ENCODE measurements at regions not wholly inside any gene's neighbourhood (a gene's known extent, or its start where the extent isn't known, plus 50 kb on each side); places are given as distances from the start of the nearest gene placed in this dataset.

DNA sequence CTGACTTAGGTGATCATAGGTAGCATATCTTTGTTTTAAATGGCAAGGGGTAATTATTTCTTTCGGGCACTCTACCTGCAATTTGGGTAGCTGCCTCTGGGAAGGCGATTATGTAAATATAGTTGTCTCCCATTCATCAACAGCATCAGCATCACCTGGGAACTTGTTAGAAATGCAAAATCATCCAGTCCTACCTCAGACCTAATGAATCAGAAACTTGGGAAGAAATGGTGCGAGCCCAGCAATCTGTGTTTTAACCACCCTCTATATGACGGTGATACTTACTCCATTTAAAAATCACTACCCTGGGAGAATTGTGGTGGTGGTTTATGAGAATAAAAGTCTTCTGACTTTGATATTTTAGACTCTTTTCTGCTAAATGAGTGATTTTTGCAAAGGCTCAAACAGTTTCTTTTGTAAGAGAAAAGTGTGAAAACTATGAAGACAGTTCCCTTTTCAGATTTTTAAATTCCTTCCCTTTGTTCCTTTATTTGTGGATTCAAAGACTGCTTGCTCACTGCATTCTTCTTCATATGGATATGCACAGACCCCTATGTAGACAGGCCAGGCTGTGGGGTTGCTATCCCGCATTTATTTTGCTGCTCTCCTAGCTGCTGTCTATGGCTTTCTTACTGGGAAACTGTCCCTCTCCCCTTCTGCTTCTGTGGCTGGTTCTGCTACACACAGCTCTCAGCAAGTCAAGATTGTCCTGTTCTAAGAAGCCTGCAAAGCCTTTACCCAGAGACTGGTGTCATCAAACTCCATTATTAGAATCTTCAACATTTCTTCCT, 365.3 kb downstream of the RNF144B start:
- POLR2A ChIA-PET, result no interaction called here
- no TSS peak for BruUV-seq (replicated peaks)
- intact Hi-C loops (cut with micrococcal nuclease), result no loop called here
- no peak overlapping the region for H3K27ac Mint-ChIP-seq (ENCODE audit: low read depth, unreplicated experiment)
- no peaks in the 10 kb centered on the region for H3K9me3 Mint-ChIP-seq (ENCODE audit: unreplicated experiment)
- CTCF ChIA-PET, result interaction anchor here (0.7 to 1.4 kb wide), 4 partner anchors 16 to 786 kb away, joined by 3 to 5 read pairs (median 3); no protein-coding TSS in a partner anchor
- peaks cover 17% of the 10 kb centered on the region for H3K4me1 Mint-ChIP-seq (ENCODE audit: insufficient read depth, unreplicated experiment)
- peaks cover 61% of the 10 kb centered on the region for H3K27me3 Mint-ChIP-seq (ENCODE audit: insufficient read depth, unreplicated experiment)
- TF ChIP-seq, protein P1, sequence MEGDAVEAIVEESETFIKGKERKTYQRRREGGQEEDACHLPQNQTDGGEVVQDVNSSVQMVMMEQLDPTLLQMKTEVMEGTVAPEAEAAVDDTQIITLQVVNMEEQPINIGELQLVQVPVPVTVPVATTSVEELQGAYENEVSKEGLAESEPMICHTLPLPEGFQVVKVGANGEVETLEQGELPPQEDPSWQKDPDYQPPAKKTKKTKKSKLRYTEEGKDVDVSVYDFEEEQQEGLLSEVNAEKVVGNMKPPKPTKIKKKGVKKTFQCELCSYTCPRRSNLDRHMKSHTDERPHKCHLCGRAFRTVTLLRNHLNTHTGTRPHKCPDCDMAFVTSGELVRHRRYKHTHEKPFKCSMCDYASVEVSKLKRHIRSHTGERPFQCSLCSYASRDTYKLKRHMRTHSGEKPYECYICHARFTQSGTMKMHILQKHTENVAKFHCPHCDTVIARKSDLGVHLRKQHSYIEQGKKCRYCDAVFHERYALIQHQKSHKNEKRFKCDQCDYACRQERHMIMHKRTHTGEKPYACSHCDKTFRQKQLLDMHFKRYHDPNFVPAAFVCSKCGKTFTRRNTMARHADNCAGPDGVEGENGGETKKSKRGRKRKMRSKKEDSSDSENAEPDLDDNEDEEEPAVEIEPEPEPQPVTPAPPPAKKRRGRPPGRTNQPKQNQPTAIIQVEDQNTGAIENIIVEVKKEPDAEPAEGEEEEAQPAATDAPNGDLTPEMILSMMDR (IDR thresholded peaks at IDR 0.05; ENCODE audit: unreplicated experiment), result no peak
- H3K4me3 Mint-ChIP-seq (ENCODE audit: unreplicated experiment), result no peak overlapping the region
- H3K36me3 Mint-ChIP-seq (ENCODE audit: insufficient read depth, unreplicated experiment), result peaks cover 5% of the 10 kb centered on the region
- DNase-seq (ENCODE audit: unreplicated experiment), result no peak

DNA sequence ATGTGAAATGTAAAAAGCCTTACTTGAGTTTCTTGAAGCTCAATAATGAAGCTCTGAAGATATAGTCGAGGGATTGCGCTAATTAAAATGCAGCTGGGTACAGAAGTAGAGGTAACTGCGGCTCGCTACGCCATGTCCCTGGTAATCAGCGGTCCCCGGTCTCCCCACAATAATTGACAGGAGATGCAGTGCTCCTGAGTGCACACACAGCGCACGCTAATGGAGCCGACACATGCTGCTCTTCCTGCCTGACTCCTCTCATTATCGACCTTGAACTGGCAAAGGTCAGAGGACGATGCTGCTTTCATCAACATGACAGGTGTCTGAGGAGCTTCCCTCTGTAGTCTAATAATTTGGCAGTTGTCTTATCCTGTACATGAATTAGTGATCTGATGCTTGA, 365.9 kb downstream of the RNF144B start:
- POLR2A ChIA-PET, result no interaction called here
- Mint-ChIP-seq H3K9me3 (ENCODE audit: unreplicated experiment) (no peaks in the 10 kb centered on the region), H3K4me1 (ENCODE audit: insufficient read depth, unreplicated experiment) (peaks cover 17% of the 10 kb centered on the region), H3K27ac (ENCODE audit: low read depth, unreplicated experiment) (no peak overlapping the region), H3K27me3 (ENCODE audit: insufficient read depth, unreplicated experiment) (peaks cover 58% of the 10 kb centered on the region), H3K4me3 (ENCODE audit: unreplicated experiment) (no peak overlapping the region), H3K36me3 (ENCODE audit: insufficient read depth, unreplicated experiment) (peaks cover 5% of the 10 kb centered on the region)
- BruUV-seq (replicated peaks), result no TSS peak
- intact Hi-C loops (cut with micrococcal nuclease), result no loop called here
- no peak for DNase-seq (ENCODE audit: unreplicated experiment)
- TF ChIP-seq, protein P1 (IDR thresholded peaks at IDR 0.05; ENCODE audit: unreplicated experiment), result no peak
- CTCF ChIA-PET, result interaction anchor here (0.8 kb wide), 1 partner anchor 154 kb away, joined by 3 read pairs; no protein-coding TSS in a partner anchor

DNA sequence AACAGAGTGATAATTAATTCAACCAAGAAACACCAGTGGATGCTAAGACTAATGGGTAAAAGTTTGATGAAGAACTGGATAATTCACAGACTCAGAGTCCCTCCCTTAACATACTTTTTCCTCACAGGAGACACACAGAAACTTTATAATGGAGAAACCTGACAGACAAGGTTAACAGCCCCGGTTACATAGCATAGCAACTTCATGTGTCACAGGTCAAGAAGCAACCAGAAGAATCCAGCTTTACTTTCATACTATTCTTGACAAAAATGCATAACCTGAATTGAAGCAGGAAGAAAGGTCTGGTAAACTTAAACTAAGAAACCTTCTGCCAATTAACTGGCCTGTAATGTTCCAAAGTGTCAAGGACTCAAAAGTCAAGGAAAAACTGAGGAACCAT, 375.9 kb downstream of the RNF144B start:
- BruUV-seq (replicated peaks), result no TSS peak
- TF ChIP-seq, protein P1 (IDR thresholded peaks at IDR 0.05; ENCODE audit: unreplicated experiment), result no peak
- Mint-ChIP-seq H3K27ac (ENCODE audit: low read depth, unreplicated experiment) (no peak overlapping the region), H3K4me1 (ENCODE audit: insufficient read depth, unreplicated experiment) (no peaks in the 10 kb centered on the region), H3K9me3 (ENCODE audit: unreplicated experiment) (no peaks in the 10 kb centered on the region), H3K36me3 (ENCODE audit: insufficient read depth, unreplicated experiment) (no peaks in the 10 kb centered on the region), H3K4me3 (ENCODE audit: unreplicated experiment) (no peak overlapping the region), H3K27me3 (ENCODE audit: insufficient read depth, unreplicated experiment) (peaks cover 57% of the 10 kb centered on the region)
- intact Hi-C loops (cut with micrococcal nuclease), result no loop called here
- ChIA-PET CTCF (interaction anchor here (2.5 kb wide), 1 partner anchor 13 kb away, joined by 10 read pairs; no protein-coding TSS in a partner anchor), POLR2A (interaction anchor here (0.6 kb wide), 1 partner anchor 1165 kb away, joined by 3 read pairs; no protein-coding TSS in a partner anchor)
- DNase-seq (ENCODE audit: unreplicated experiment), result no peak

DNA sequence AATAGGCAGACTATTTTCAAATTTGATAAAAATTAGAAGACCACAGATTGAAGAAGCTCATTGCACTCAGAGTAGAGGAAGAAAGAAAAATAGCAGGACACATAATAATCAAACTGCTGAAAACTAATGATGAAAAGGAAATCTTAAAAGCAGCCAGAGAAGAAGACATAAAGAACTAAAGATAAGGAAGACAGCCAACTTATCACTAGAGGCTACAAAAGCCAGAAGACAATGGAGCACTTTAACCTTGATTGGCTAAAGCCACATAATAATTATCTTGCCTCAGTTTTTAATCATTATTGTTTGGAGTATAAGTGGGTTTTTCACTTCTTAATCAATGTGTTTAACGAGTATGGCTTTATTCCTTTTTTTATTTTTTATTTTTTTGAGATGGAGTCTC, 397.6 kb downstream of the RNF144B start:
- no TSS peak for BruUV-seq (replicated peaks)
- Mint-ChIP-seq H3K27me3 (ENCODE audit: insufficient read depth, unreplicated experiment) (peaks cover 21% of the 10 kb centered on the region), H3K4me3 (ENCODE audit: unreplicated experiment) (no peak overlapping the region), H3K27ac (ENCODE audit: low read depth, unreplicated experiment) (no peak overlapping the region), H3K36me3 (ENCODE audit: insufficient read depth, unreplicated experiment) (no peaks in the 10 kb centered on the region), H3K4me1 (ENCODE audit: insufficient read depth, unreplicated experiment) (no peaks in the 10 kb centered on the region), H3K9me3 (ENCODE audit: unreplicated experiment) (peaks cover 9% of the 10 kb centered on the region)
- DNase-seq (ENCODE audit: unreplicated experiment), result no peak
- POLR2A ChIA-PET, result no interaction called here
- CTCF ChIA-PET, result no interaction called here
- TF ChIP-seq, protein P1 (IDR thresholded peaks at IDR 0.05; ENCODE audit: unreplicated experiment), result no peak
- intact Hi-C loops (cut with micrococcal nuclease), result no loop called here

Data from MCF 10A (cell line).